K562 (cell line): ENCODE measurements at regions not wholly inside any gene's neighbourhood (a gene's known extent, or its start where the extent isn't known, plus 50 kb on each side); places are given as distances from the start of the nearest gene placed in this dataset.

ENCODE experiments used
- ATAC-seq: fragments of 200-7000 bp; cut with Tn5 transposase; 3 replicates; pipeline ENCODE4 v1.9.1; 2020; ENCODE audit warnings: moderate library complexity
- BruUV-seq: library from RNA; stranded (reverse); fragments of 400-500 nt; replicated peaks from 2 replicates; lab custom pipeline; 2021; lab: Mats Ljungman, UMichigan
- CTCF ChIA-PET: fragments of 300-600 bp; formaldehyde crosslinking; extraction: SDS; loops from one replicate; lab custom pipeline; 2021; ENCODE audit warnings: low intra/inter-chr PET ratio; lab: Yijun Ruan, JAX
- POLR2A ChIA-PET: fragments of 300-600, 350-650 bp; sonication (Branson Sonifier 250); formaldehyde crosslinking; extraction: SDS; loops from one replicate; lab custom pipeline; 2021; ENCODE audit warnings: antibody characterized with exemption, inconsistent platforms; lab: Yijun Ruan, JAX
- DNase-seq, 4 experiments: peaks; one replicate each; pipeline versions ENCODE4 v3.0.0 to v3.0.0-alpha.2; 2011 to 2018; ENCODE audit warnings: low spot score in 3 of 4, mixed read lengths in 3 of 4; ENCODE audit errors: extremely low read depth in 1 of 4
- FAIRE-seq: peaks from 2 replicates; lab custom pipeline; 2011; peaks lifted over from hg19 to GRCh38; lab: Jason Lieb, UNC
- H2AFZ ChIP-seq: 2 replicates; pipeline ENCODE4 v1.6.0; 2011; ENCODE audit warnings: low read depth, low read length, control low read depth, inconsistent platforms
- H3K27ac ChIP-seq: fragments of 200-600 bp; 3 replicates; pipeline ENCODE4 v1.8.0; 2011; ENCODE audit warnings: low read depth, mild to moderate bottlenecking, control low read depth, inconsistent platforms, low read length, moderate library complexity, mixed read lengths; ENCODE audit errors: extremely low read depth
- H3K27me3 ChIP-seq, 2 experiments: fragments of 300-600 bp in 1 of 2; 2 replicates in 1 of 2; 3 replicates in 1 of 2; pipeline versions ENCODE4 v1.6.0 to v1.8.0; 2011; ENCODE audit warnings: inconsistent platforms in 2 of 2, low read length in 2 of 2, mild to moderate bottlenecking in 1 of 2, mixed read lengths in 1 of 2, moderate library complexity in 1 of 2; ENCODE audit not compliant: control insufficient read depth in 2 of 2, insufficient read depth in 2 of 2
- H3K36me3 ChIP-seq: fragments of 300-600 bp; 3 replicates; pipeline ENCODE4 v1.8.0; 2011; ENCODE audit warnings: mild to moderate bottlenecking, low read length, inconsistent platforms; ENCODE audit not compliant: control insufficient read depth, insufficient read depth
- H3K4me1 ChIP-seq, 2 experiments: fragments of 200-600 bp in 1 of 2; replicated peaks in 1 of 2; 2 replicates in 1 of 2; 3 replicates in 1 of 2; pipeline versions ENCODE4 v1.5.1 to v1.8.0; 2011; ENCODE audit warnings: inconsistent platforms in 2 of 2, low read length in 2 of 2, mild to moderate bottlenecking in 1 of 2, mixed read lengths in 1 of 2, moderate library complexity in 1 of 2; ENCODE audit not compliant: control insufficient read depth in 2 of 2, insufficient read depth in 2 of 2
- H3K4me2 ChIP-seq: 2 replicates; pipeline ENCODE4 v1.6.1; 2011; ENCODE audit warnings: low read length, control low read depth, inconsistent platforms, mixed read lengths; ENCODE audit not compliant: insufficient read depth
- H3K4me3 ChIP-seq: fragments of 200-600 bp; sonication (generic), shearing (Covaris generic); 2 replicates; pipeline ENCODE4 v1.5.1; 2016; ENCODE audit warnings: control low read depth, inconsistent platforms
- H3K79me2 ChIP-seq: fragments of 200-600 bp; 3 replicates; pipeline ENCODE4 v1.8.0; 2011; ENCODE audit warnings: low read length, inconsistent platforms; ENCODE audit not compliant: control insufficient read depth, insufficient read depth
- H3K9ac ChIP-seq, 2 experiments: 2 replicates each; pipeline versions ENCODE4 v1.6.0 to v1.6.1; 2011; ENCODE audit warnings: low read depth in 2 of 2, low read length in 2 of 2, control low read depth in 1 of 2, inconsistent platforms in 1 of 2, mild to moderate bottlenecking in 1 of 2, mixed read lengths in 1 of 2; ENCODE audit not compliant: insufficient read depth in 1 of 2
- H3K9me1 ChIP-seq: one replicate; pipeline ENCODE4 v1.6.0; 2011; ENCODE audit warnings: inconsistent platforms, mild to moderate bottlenecking, low read length, moderate library complexity; ENCODE audit not compliant: control insufficient read depth, insufficient read depth
- H3K9me3 ChIP-seq: replicated peaks from 2 replicates; pipeline ENCODE4 v1.5.1; 2011; ENCODE audit warnings: low read depth, low read length, inconsistent platforms; ENCODE audit not compliant: control insufficient read depth, insufficient read depth
- H4K20me1 ChIP-seq: replicated peaks from 2 replicates; pipeline ENCODE4 v1.6.1; 2011; ENCODE audit warnings: low read length, inconsistent platforms, mixed read lengths; ENCODE audit not compliant: control insufficient read depth, insufficient read depth
- BRD9 ChIP-seq: fragments of 450-650 bp; IDR thresholded peaks from 2 replicates; pipeline ENCODE4 v1.6.1; 2018; ENCODE audit warnings: low read depth; ENCODE audit not compliant: partially characterized antibody
- EP400 ChIP-seq: fragments of 450-650 bp; IDR thresholded peaks from 2 replicates; pipeline ENCODE4 v1.6.1; 2017; ENCODE audit warnings: antibody characterized with exemption, mild to moderate bottlenecking, moderate library complexity
- GABPB1 ChIP-seq: sonication (generic); formaldehyde crosslinking; IDR thresholded peaks from 2 replicates; pipeline ENCODE4 v1.8.0; 2022; ENCODE audit warnings: mild to moderate bottlenecking, missing genetic modification reagents
- GATA2 ChIP-seq: sonication (generic); formaldehyde crosslinking; IDR thresholded peaks from 2 replicates; pipeline ENCODE4 v1.4.0; 2020; ENCODE audit warnings: mild to moderate bottlenecking, missing genetic modification reagents
- GTF2A2 ChIP-seq: IDR thresholded peaks from 2 replicates; pipeline ENCODE4 v1.6.1; 2016; ENCODE audit warnings: mild to moderate bottlenecking, missing genetic modification characterization, missing compliant biosample characterization
- ID3 ChIP-seq, 2 experiments: fragments of 250-450 bp in 1 of 2; fragments of 450-650 bp in 1 of 2; sonication (Bioruptor Pico) in 1 of 2; IDR thresholded peaks; 2 replicates each; pipeline versions ENCODE4 v1.6.1 to v1.8.0; 2016 to 2021; ENCODE audit warnings: mild to moderate bottlenecking in 2 of 2, moderate library complexity in 2 of 2, missing compliant biosample characterization in 1 of 2, missing genetic modification characterization in 1 of 2
- POLR2AphosphoS5 ChIP-seq: IDR thresholded peaks from 2 replicates; pipeline ENCODE4 v1.6.1; 2011; ENCODE audit warnings: mild to moderate bottlenecking, low read depth, low read length, moderate library complexity; ENCODE audit not compliant: control insufficient read depth, insufficient read depth
- REST ChIP-seq, 2 experiments: fragments of 450-650 bp; formaldehyde crosslinking in 1 of 2; IDR thresholded peaks; 2 replicates each; pipeline versions ENCODE4 v1.4.0 to v1.6.1; 2014 to 2020; ENCODE audit warnings: mild to moderate bottlenecking in 2 of 2, borderline replicate concordance in 1 of 2, low read depth in 1 of 2
- RUNX1 ChIP-seq: sonication (generic); IDR thresholded peaks from 2 replicates; pipeline ENCODE4 v1.6.1; 2016; ENCODE audit warnings: antibody characterized with exemption, low read depth
- SPI1 ChIP-seq: IDR thresholded peaks from 2 replicates; pipeline ENCODE4 v1.6.1; 2011; ENCODE audit warnings: low read depth, low read length, control low read depth, borderline replicate concordance
- TAF7 ChIP-seq: fragments of 450-650 bp; IDR thresholded peaks from 2 replicates; pipeline ENCODE4 v1.6.1; 2016; ENCODE audit warnings: missing genetic modification characterization, missing compliant biosample characterization
- ZNF146 ChIP-seq: IDR thresholded peaks from one replicate; pipeline ENCODE4 v1.6.1; 2018; ENCODE audit warnings: missing compliant biosample characterization; ENCODE audit not compliant: unreplicated experiment
- WGBS: fragments of 100-300 bp; shearing (Covaris generic); methylation state at CpG from one replicate; pipeline ENCODE4 v1.1.6; 2016; ENCODE audit warnings: low coverage, mixed read lengths; ENCODE audit not compliant: insufficient coverage; ENCODE audit errors: missing lambda C conversion rate; 5-methylcytosine and 5-hydroxymethylcytosine counted together
- in situ Hi-C: fragments of 300-500 bp; cut with MboI; formaldehyde crosslinking; loops from 4 replicates; pipeline ENCODE4 v1.15.0; 2018; ENCODE audit warnings: inconsistent platforms, mixed read lengths
- intact Hi-C: fragments of 100-400 bp; cut with micrococcal nuclease; formaldehyde crosslinking; loops from 2 replicates; pipeline ENCODE4 v1.14.2; 2022

GRCh38 chr10:125329056-125329455 lies 168.7 kb upstream of the CTBP2 start (continued):
- TF ChIP-seq POLR2AphosphoS5 = no peak
- no peak for TF ChIP-seq SPI1
- no peak for TF ChIP-seq EP400
- TF ChIP-seq BRD9 = no peak
- TF ChIP-seq GATA2 (CRISPR knock-in tag) = no peak

- 0% methylated on average over 3 of the region's 3 CpGs for WGBS
- H2AFZ ChIP-seq = no peak overlapping the region
- no peak overlapping the region for H3K4me3 ChIP-seq
- H3K27ac ChIP-seq = no peak overlapping the region
- no peaks in the 10 kb centered on the region for H3K9me1 ChIP-seq
- no peak overlapping the region for H3K4me2 ChIP-seq
- no peaks in the 10 kb centered on the region for H3K4me1 ChIP-seq
- no peaks in the 10 kb centered on the region for H3K9me3 ChIP-seq
- POLR2A ChIA-PET = interaction anchor here (0.6 kb wide), 1 partner anchor 59 kb away, joined by 3 read pairs; no protein-coding TSS in a partner anchor
- in situ Hi-C loops = no loop called here
- CTCF ChIA-PET = no interaction called here
- FAIRE-seq (no peak), ATAC-seq (no peak), DNase-seq (no peak)
- no peak overlapping the region for H3K9ac ChIP-seq
- no peaks in the 10 kb centered on the region for H3K27me3 ChIP-seq
- no peaks in the 10 kb centered on the region for H3K79me2 ChIP-seq
- no TSS peak for BruUV-seq
- H4K20me1 ChIP-seq = no peaks in the 10 kb centered on the region
- intact Hi-C loops = no loop called here
- no peaks in the 10 kb centered on the region for H3K36me3 ChIP-seq
- no peak for TF ChIP-seq GABPB1
- TF ChIP-seq RUNX1 = no peak
- no peak for TF ChIP-seq REST (IDR thresholded peaks at IDR 0.05; ENCODE audit: borderline replicate concordance)
- no peak for TF ChIP-seq REST (CRISPR knock-in tag; IDR thresholded peaks at IDR 0.05; ENCODE audit: low read depth)
- TF ChIP-seq ZNF146 (CRISPR knock-in tag) = no peak
- no peak for TF ChIP-seq GTF2A2 (tag)
- no peak for TF ChIP-seq TAF7 (tag)
- TF ChIP-seq ID3 (CRISPR knock-in tag; IDR thresholded peaks at IDR 0.05) = no peak
- TF ChIP-seq ID3 (tag; IDR thresholded peaks at IDR 0.05) = no peak
These were observed 165.0 kb upstream of the CTBP2 start for GRCh38 chr10:125325326-125325725.
